RWPE2 (cell line): ENCODE measurements at regions not wholly inside any gene's neighbourhood (a gene's known extent, or its start where the extent isn't known, plus 50 kb on each side); places are given as distances from the start of the nearest gene placed in this dataset.

Experiments
- ATAC-seq: fragments of 200-7000 bp; cut with Tn5 transposase; 3 replicates; pipeline ENCODE4 v1.9.1; 2021; ENCODE audit warnings: low read depth
- DNase-seq: peaks from one replicate; pipeline ENCODE4 v3.0.0-alpha.2; 2020; ENCODE audit warnings: low spot score
- H3K27ac ChIP-seq: fragments of 450-650 bp; 2 replicates; pipeline ENCODE4 v1.5.1; 2017; ENCODE audit warnings: mild to moderate bottlenecking; ENCODE audit not compliant: poor library complexity, severe bottlenecking
- H3K27me3 ChIP-seq: fragments of 250-450 bp; sonication (Bioruptor Pico); 2 replicates; pipeline ENCODE4 v1.5.1; 2021; ENCODE audit warnings: mild to moderate bottlenecking, moderate library complexity; ENCODE audit not compliant: insufficient read depth, poor library complexity, severe bottlenecking
- H3K36me3 ChIP-seq: fragments of 250-450 bp; sonication (Bioruptor Pico); 2 replicates; pipeline ENCODE4 v1.5.1; 2020; ENCODE audit warnings: low read depth, mild to moderate bottlenecking, moderate library complexity
- H3K4me1 ChIP-seq: fragments of 250-450 bp; sonication (Bioruptor Pico); 2 replicates; pipeline ENCODE4 v1.5.1; 2021; ENCODE audit warnings: mild to moderate bottlenecking, moderate library complexity; ENCODE audit not compliant: insufficient read depth, poor library complexity, severe bottlenecking
- H3K4me3 ChIP-seq: fragments of 250-450 bp; sonication (Bioruptor Pico); 2 replicates; pipeline ENCODE4 v1.5.1; 2021; ENCODE audit warnings: mild to moderate bottlenecking, moderate library complexity; ENCODE audit not compliant: severe bottlenecking
- H3K9me3 ChIP-seq: fragments of 250-450 bp; sonication (Bioruptor Pico); 2 replicates; pipeline ENCODE4 v1.5.1; 2021; ENCODE audit warnings: mild to moderate bottlenecking, moderate library complexity; ENCODE audit not compliant: severe bottlenecking
- CTCF ChIP-seq: fragments of 450-650 bp; IDR thresholded peaks from one replicate; pipeline ENCODE4 v1.5.1; 2017; ENCODE audit warnings: mild to moderate bottlenecking, moderate library complexity; ENCODE audit not compliant: poor library complexity, severe bottlenecking

- ATAC-seq = no peak
- H3K36me3 ChIP-seq = no peaks in the 10 kb centered on the region
- TF ChIP-seq CTCF = no peak
Observed at GRCh38 chr3:168330983-168331382, 235.3 kb upstream of the GOLIM4 start.

GRCh38 chr3:168327856-168328255, 232.1 kb upstream of the GOLIM4 start:
- H3K36me3 ChIP-seq = no peaks in the 10 kb centered on the region
- H3K9me3 ChIP-seq = no peaks in the 10 kb centered on the region
- ATAC-seq = no peak
- H3K27me3 ChIP-seq = no peaks in the 10 kb centered on the region
- H3K4me3 ChIP-seq = no peak overlapping the region
- no peaks in the 10 kb centered on the region for H3K4me1 ChIP-seq
- DNase-seq = no peak
- no peak overlapping the region for H3K27ac ChIP-seq
- TF ChIP-seq CTCF = no peak

More at GRCh38 chr3:168330983-168331382, 235.3 kb upstream of the GOLIM4 start:
- H3K4me1 ChIP-seq = no peaks in the 10 kb centered on the region
- H3K27me3 ChIP-seq = no peaks in the 10 kb centered on the region
- H3K4me3 ChIP-seq = no peak overlapping the region
- no peaks in the 10 kb centered on the region for H3K9me3 ChIP-seq
- no peak overlapping the region for H3K27ac ChIP-seq
- DNase-seq = no peak

GRCh38 chr3:168325684-168326083, 230.0 kb upstream of the GOLIM4 start:
- Histone ChIP-seq H3K27me3 (no peaks in the 10 kb centered on the region), H3K4me1 (no peaks in the 10 kb centered on the region), H3K36me3 (no peaks in the 10 kb centered on the region), H3K27ac (no peak overlapping the region), H3K9me3 (no peaks in the 10 kb centered on the region), H3K4me3 (no peak overlapping the region)
- no peak for TF ChIP-seq CTCF
- no peak for ATAC-seq
- DNase-seq = no peak

- no peak overlapping the region for H3K4me3 ChIP-seq
- no peaks in the 10 kb centered on the region for H3K9me3 ChIP-seq
- H3K4me1 ChIP-seq = no peaks in the 10 kb centered on the region
- no peak for DNase-seq
- TF ChIP-seq CTCF = no peak
- H3K36me3 ChIP-seq = no peaks in the 10 kb centered on the region
- no peaks in the 10 kb centered on the region for H3K27me3 ChIP-seq
- H3K27ac ChIP-seq = no peak overlapping the region
- no peak for ATAC-seq
Observed at GRCh38 chr3:168322941-168323340, 227.2 kb upstream of the GOLIM4 start.

GRCh38 chr3:168314166-168314565, 218.4 kb upstream of the GOLIM4 start:
- no peaks in the 10 kb centered on the region for H3K9me3 ChIP-seq
- ATAC-seq = no peak

More at GRCh38 chr3:168314166-168314565, 218.4 kb upstream of the GOLIM4 start:
- no peaks in the 10 kb centered on the region for H3K27me3 ChIP-seq
- no peaks in the 10 kb centered on the region for H3K4me1 ChIP-seq
- no peak for DNase-seq
- no peak for TF ChIP-seq CTCF
- no peak overlapping the region for H3K27ac ChIP-seq
- H3K4me3 ChIP-seq = no peak overlapping the region
- H3K36me3 ChIP-seq = no peaks in the 10 kb centered on the region
